GM10266 (cell line): ENCODE measurements at regions not wholly inside any gene's neighbourhood (a gene's known extent, or its start where the extent isn't known, plus 50 kb on each side); places are given as distances from the start of the nearest gene placed in this dataset.

Experiments used
- DNase-seq: peaks from one replicate; pipeline ENCODE4 v3.0.0; 2012; ENCODE audit errors: extremely low spot score
- CTCF ChIP-seq: IDR thresholded peaks from 2 replicates; pipeline ENCODE4 v1.5.1; 2012; ENCODE audit warnings: mild to moderate bottlenecking, low read depth; ENCODE audit not compliant: control insufficient read depth, insufficient read depth; ENCODE audit errors: missing control alignments

DNA sequence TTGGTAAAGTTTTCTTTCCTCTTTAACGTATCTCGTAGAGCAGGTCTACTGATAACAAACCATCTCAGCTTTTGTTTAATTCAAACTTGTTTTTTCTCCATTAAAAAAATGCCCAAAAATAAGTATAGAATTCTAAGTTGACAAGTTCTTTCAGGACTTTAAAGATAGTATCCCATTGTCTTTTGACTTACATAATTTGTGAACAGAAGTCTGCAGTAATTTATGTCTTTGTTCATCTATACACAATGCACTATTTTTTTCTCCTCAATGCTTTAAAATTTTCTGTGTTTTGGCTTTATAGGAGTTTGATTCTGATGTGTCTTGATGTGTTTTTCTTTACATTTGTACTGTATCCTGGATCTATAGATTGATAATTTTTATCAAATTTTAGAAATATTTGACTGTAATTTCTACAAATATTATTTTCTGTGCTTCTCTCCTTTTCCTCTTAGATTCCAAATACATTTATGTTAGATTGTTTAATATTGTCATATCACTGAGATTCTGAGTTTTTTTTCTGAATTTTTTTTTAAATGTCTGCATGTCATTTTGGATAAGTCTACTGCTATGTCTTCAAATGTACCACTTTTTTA, 143.3 kb downstream of the FTCDNL1 start:
- no peak for TF ChIP-seq CTCF
- no peak for DNase-seq

- DNase-seq, result no peak
- no peak for TF ChIP-seq CTCF
Measured at GRCh38 chr2:199705538-199705937, 145.5 kb downstream of the FTCDNL1 start.

- peak; percentile 25 for DNase-seq
- TF ChIP-seq CTCF, result peak; percentile 60
Measured at GRCh38 chr2:199704358-199705238, 146.4 kb downstream of the FTCDNL1 start.

GRCh38 chr2:199703199-199703598, 147.8 kb downstream of the FTCDNL1 start:
- no peak for TF ChIP-seq CTCF
- DNase-seq, result no peak

GRCh38 chr2:199697469-199697868, 153.5 kb downstream of the FTCDNL1 start:
- TF ChIP-seq CTCF, result no peak
- no peak for DNase-seq

- TF ChIP-seq CTCF, result no peak
- DNase-seq, result no peak
Measured at GRCh38 chr2:199696048-199696447, 154.9 kb downstream of the FTCDNL1 start.

DNA sequence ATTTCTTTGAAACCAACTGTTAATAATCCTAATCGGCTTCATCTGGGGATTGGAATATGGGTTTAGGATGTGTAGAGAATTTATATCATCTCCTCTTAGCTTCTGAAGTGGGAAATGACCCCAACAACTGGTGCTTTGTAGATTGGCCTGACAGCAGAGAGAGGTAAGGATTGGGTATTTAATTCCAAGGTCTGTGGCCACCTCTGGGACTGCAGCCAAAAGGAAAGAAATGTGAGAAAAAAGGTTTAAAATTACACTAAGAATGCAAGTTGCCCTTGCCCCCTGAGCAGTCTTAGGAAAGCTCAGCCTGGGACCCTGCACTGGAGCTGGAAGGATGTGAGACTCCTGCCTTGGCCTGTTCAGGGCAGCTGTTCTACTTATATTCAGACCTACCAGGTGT, 157.1 kb downstream of the FTCDNL1 start:
- DNase-seq, result no peak

More for the DNA sequence above, 157.1 kb downstream of the FTCDNL1 start:
- TF ChIP-seq CTCF, result no peak
